ENCODE measurements at regions not wholly inside any gene's neighbourhood (a gene's known extent, or its start where the extent isn't known, plus 50 kb on each side); places are given as distances from the start of the nearest gene placed in this dataset.

DNA sequence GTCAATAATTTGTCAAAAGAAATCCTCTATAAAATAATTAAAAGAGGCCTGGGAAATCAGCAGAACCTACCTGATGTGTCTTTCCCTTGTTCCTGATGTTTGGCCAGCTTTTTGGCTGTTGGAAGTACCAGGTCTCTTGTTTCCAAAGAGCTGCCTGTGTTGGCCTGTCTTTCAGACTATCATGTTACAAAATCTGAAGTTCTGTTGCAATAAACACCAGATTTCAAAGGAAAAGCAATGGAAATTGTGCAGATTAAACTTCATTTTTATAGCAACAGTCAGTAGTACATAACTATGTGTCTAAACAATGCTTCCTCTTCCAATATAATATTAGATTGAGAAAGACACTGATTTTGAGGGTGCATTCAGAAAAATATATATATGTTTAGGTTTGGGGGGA, 647.2 kb upstream of the CXADR start:
- no peak for DNase-seq

DNA sequence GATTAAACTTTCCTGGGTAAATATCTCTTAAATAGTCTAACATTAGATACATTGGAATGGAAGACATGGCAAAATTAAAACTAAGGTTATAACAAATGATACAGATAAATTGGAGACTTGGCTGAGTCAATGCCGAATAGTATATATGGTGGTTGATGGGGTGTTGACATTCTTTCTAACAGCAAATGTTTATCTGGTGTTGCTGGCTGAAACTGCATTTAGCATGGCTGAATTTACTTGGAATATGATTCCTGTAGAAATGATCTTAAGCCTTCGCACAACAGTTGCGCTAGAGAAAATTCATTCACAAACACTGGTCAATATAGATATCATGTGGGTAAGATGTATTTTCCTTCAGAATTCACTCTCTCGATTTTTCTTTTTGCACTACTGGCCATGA, 646.0 kb upstream of the CXADR start:
- no peak for DNase-seq

DNA sequence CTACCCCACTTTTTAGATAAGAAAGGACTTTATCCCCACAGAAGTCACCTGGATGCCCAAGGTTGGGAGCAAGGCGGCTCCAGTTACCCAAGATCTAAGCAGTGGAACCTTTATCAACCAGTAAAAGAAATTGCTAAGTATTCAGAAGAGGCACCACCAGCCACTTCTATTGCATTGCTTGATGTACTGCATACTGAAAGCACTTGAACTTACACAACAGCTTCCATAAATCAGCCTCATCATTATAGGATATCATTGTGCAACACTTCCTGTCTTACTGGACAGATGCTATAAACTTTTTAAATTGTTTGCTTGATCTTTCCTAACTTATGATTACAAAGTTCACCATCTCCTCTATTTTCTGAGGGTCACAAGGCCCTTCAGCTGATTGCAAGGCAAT, 642.7 kb upstream of the CXADR start:
- no peak for DNase-seq

DNA sequence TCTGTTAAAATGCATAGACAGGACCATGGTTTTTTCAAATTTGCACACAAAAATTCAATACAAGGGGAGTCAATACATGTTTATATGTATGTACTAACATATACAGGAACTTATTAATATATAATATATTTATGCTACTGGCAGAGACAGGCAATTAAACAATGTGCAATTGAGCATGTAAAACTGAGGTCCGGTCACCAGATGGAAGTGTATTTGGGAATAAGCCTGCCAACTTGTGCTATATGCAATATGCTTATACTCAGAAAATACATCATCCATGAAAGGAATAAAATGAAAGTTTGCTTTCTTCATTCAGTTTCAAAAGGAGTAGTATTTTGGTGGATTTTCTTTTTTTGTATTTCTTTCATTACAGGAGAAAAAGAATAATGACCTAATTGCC, 640.2 kb upstream of the CXADR start:
- peak; percentile 75 for DNase-seq

DNA sequence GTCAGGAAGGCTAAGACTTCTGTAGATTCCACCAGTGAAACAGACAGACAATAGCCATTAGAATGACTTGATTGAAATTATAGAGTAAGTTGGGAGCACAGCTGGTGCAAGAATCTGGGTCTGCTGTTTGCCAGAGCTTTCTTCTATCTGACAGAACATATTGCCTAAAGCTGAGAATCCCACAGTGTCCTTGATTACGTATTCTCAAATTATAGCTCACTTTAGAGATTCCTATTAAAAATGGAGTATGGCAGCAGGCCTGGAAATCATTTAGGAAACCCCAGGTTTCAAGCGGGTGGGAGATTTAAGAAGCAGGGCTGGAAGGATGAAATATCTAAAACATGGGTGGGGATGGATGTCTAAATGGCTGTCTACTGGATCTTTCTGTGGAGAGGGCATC, 639.7 kb upstream of the CXADR start:
- DNase-seq: peak; percentile 40

DNA sequence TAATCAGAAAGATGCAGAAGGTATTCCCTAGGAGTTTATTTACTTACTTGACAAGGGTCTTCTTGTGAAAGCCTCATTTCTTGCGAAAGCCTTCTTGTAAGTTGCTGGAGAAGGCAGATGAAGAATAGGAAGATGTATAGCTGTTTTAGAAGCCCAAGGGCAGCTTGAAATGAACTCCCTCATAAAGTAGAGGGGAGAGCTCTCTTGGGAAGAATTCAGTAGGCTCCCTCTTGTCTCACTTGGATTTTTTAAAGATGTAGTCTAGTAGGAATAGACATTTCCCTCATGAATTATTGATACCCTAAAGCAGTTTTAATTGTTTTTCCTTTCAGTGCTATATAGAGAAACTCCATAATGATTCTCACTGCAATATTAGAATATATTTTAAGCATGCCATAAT, 639.2 kb upstream of the CXADR start:
- DNase-seq: no peak

DNA sequence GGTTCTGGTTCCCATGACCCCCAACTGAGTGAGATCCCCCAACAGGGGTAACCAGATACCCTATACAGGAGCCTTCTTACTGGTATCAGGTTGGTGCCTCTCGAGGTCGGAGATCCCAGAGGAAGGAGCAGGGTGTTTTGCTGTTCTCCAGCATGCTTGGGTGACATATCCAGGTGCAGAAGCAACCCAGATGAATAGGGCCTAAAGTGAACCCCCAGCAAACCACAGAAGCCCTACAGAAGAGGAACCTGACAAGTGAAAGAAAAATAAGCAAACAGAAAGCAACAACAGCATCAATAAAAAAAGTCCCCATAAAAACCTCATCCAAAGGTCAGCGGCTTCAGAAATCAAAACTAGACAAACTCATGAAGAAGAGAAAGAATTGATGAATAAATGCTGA, 633.4 kb upstream of the CXADR start:
- DNase-seq: no peak

DNA sequence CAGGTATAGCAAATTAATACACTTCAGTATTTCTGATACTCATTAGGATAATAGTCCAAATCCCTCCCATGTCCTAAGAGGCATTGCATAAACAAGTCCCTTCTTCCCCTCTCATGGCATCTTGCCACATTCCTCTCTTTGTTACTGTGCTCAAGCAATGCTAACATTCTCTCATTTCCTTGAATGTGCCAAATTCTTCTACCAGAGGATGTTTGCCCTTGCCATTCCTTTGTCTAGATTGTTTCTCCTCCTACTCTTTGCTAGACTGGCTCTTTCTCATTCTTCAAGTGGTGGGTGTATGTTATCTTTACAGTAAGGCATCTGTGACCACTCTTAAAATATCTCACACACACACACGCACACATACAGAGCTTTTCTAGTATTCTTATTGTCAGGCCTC, 621.0 kb upstream of the CXADR start:
- DNase-seq: peak; percentile 14

DNA sequence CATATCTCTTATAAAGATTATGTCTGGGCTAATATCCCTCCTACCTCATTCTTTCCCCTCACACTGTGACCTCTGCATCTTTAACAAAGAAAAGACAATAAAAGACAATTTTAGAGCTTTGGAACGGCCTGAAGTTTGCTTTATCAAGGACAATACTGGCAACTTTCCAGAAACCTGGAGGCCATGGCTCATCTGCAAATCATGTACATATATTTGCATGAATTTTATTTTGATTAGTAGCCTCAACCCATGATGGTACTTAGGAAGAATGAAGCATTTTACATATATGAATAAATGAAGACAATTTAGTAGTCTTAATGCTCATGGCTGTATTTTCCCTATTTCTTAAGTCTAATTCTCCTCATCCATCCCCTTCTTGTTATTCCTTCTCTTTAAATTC, 612.2 kb upstream of the CXADR start:
- DNase-seq: no peak

DNA sequence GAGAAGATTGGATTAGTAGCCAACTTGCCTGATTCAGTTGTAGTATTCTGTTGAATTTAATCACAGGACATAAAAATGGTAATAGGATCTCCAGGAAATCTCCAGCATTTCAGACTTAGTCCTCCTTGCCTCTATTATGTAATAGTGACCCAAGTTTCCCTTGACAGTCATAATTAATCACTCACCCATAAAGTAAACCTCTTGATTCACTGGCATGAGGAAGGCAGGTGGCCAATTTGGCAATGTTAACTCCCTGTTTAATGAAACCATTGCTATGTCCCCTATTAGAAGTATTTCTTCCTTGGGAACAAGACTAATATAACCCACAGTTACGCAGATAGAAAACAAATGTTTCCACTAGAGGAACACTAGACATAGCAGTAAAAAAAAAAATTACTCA, 604.8 kb upstream of the CXADR start:
- no peak for DNase-seq

DNA sequence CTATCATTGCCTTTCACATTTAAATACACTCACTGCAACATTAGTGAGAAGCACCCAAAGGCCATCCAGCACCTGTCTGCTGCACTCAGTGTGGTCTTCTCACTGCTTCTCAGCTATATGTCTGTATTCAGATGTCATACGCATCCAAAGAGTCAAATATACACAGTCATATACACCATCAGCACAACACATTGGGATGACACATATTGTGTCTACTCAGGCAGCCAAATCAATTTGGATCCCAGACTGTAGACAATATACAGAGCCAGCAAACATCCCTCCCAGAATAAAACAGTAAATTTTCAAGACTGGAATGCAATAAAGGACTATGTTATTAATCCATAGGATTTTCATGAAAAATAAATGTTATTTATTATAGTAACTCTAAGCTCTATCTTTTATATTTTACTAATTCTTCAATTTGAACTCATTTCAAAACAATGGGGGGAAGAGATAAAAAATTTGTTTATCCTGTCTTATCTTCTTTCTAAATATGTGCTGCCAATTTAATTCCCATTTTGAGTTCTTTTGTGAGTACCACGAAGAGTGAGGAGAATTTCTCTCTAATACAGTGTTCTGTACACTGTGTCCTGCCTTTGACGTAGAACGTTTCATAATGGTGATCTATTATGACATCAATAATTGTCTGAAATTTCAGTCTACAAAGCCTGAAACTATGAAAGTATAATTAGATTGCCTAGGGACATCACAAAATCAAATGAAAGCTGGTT, 602.2 kb upstream of the CXADR start:
- no peak for DNase-seq

DNA sequence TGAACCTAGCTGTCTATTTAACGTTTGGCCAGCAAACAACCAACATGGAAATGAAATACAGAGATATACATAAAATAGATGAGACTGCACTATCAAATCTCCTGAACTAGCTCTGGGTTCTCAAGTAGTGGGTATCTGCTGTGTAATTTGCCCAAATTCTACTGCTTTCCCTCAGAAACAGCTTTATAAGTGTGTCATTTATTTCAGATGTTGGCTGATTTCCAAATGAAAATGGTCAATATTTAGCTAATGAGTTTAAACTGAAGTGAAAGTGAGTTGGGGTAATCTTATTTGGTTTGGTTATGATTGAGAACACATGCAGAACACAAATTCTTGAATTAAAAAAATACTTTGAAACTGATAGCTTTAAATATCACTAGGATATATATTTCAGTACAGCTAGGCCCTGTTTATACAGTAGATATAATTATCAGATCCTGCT, 601.7 kb upstream of the CXADR start:
- peak; percentile 8 for DNase-seq

DNA sequence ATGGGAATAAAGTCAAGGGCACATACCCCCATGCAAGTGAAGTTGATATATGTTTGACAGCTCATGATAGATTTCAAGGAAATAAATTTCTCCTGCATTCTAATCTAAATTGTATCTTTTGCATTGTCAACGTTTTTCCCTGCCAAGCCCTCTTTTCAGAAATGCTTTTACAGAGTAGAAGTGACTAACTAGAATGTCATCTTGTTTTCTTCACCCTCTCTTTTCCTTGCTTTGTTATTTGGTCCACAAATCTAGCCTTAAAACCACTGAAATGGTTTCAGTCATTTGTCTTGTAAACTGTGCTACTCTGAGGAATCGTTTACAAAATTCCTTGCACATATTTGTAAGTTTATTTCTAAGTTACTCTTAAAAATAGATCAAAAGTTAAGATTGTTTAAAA, 600.8 kb upstream of the CXADR start:
- no peak for DNase-seq

DNA sequence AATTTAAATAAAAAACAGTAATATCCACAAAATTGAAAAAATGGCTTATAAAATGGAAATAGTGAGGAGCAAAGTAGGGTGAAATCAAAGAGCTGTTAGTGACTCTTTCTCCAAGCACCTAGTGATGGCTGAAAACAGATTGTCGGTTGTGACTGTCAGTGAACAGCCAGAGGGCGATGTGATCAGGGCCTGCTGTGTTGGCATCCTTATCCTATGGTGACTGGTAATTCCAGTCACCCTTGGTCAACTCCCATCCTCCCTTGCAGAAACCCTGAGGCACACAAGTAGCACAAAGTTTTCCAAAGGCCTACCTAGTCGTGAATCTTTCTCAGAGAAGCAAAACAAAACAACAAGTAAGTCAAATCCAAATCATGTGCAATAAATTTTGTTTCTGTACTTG, 599.8 kb upstream of the CXADR start:
- no peak for DNase-seq

DNA sequence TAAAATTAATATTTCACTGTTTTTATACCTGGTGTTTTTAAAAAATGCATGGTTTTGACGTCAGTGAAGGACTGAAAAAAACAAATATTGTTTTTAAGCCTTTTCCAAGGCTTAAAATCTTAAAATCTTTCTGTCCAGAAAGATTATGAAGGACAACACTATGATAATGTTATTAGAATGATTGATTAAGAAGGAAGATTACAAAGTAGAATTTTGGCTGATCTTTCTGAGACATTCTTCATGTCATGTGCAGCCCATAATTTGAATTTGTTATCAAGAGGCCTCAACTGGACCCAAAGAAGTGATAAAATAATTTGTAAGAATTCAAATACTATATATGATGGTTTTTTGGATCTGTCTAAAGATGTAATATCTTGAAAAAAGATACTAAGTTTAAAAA, 584.4 kb upstream of the CXADR start:
- DNase-seq: no peak

DNA sequence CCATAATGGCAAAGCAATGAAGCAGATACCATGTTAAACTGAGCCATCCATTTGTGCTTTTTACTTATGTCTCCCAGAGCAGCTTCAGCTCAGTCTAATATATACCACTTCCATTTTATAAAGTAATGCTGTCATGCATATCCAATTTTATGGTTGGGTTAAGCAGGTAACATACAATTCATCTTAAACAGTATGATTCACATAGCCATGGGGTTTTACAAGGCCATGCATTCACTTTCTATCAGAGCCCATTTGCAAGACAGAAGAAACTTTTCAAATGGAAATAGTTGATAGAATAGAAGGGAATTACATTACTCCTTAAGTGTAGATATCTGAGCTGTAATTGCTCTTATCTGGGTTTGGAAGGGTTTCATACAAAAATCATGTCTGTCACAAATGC, 580.5 kb upstream of the CXADR start:
- no peak for DNase-seq

DNA sequence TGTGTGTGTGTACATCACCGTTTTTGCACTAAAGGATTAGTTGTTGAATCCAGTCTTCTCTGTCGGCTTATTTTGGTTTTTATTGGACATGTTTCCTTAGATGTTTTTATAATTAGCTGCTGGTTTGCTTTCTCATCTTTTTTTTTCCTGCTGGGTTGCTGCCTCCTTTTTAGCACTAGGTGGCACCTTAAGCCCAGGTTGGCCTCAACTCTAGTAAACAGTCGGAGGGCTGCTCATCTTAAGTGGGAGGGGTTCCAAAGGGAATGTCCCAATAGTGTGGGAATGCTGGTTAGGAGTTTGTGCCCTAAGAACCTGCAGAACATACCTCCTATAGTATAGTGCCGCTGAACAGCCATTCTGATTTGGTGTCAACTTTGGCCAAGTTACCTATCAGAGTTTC, 570.1 kb upstream of the CXADR start:
- no peak for DNase-seq

DNA sequence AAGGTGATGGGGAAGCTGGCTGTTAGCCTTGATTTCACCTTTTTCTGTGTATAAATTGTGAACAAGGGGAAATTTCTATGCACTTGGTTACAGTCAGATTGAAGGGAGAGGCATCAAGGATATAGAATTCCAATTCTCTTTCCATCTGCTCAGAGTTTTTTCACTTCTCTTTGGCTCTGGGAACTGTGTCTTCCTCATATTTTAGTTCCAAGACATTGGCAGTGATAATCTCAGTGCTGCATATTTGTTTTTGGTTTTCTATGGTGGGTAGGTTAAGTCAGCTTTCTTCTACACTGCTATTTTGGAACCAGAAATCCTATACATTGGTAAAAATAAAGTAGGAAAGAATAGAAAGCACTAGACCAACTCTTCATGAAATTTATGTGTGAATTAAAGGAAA, 569.6 kb upstream of the CXADR start:
- DNase-seq: no peak

DNA sequence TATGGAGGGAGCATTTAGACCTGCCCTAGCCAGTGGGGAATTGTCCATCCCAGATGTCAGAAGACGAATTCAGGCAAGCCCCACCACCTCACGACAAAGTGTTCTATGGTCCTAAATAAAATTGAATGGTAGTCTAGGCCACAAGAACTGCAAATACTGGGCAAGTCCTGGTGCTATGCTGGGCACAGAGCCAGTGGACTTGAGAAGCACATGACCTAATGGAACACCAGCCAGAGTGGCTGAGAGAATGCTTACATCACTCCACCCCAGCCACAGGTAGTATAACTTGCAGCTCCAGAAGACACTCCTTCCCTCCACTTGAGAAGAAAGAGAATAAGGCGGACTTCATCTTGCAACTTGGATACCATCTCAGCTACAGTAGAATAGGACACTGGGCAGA, 567.3 kb upstream of the CXADR start:
- no peak for DNase-seq

DNA sequence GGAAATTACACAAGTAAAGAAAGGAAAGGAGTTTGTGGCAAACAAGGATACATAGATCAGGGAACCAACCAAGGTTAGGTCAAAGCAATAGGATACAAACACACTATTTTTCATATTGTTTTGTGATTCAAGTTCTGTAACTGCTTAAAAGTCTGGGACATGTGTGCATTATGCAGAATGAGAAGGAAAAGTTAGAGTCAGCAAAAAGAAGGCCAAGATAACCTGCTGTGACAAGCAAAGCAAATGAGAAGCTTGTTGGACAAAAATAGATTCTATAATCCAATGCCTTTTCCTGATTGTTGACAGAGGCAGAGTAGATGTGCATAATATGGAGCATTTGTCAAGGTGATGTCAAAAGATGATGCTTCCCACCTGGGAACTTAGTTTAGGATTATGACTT, 556.0 kb upstream of the CXADR start:
- no peak for DNase-seq

DNA sequence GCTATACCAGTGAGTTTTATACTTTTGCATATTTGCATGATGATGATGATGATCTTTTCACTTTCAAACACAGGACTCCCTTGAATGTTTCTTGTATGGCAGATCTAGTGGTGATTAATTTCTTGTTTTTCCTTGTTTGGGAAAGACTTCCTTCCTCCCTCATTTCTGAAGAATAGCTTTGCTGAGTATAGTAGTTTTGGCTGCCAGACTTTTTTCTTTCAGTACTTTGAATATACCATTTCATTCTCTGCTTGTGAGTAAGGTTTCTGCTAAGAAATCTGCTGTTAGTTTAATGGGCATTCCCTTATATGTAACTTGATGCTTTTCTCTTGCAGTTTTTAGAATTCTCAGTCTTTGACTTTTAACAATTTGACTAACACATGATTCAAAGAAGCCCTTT, 547.4 kb upstream of the CXADR start:
- no peak for DNase-seq

DNA sequence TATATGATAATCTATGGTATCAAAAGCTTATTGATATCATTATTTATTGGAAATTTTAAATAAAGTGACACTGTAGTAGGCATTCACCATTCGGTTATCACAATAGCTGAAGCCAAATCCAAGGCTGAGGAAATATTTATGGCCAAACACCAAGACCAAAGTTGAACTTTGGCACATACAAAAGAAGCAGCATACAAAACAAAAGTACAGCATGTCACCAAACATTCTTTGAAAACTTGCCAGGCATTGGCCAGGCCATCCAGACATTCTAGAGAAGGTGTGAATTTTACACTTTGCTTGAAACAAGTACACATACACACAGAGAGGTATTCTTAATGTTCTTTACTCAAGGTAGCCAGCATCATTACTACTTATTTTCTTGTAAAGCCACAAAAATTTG, 544.4 kb upstream of the CXADR start:
- no peak for DNase-seq

DNA sequence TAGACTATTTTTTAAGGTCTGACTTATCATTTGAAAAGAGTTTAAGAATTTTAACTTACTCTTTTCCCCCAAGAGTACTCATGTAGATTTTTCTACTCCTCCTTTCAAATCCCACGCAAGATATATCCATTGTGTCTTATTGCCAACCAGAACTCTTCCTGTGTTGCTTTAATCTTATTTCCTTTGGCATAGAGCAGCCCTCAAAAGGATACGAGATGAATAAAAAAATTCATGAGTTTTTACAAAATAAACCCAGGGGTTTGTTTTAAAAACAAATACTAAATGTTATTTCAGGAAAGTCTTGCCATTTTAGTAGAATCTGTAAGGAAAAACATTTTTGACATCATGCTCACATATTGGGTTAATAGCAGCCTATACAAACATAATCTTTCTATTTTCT, 543.2 kb upstream of the CXADR start:
- no peak for DNase-seq

DNA sequence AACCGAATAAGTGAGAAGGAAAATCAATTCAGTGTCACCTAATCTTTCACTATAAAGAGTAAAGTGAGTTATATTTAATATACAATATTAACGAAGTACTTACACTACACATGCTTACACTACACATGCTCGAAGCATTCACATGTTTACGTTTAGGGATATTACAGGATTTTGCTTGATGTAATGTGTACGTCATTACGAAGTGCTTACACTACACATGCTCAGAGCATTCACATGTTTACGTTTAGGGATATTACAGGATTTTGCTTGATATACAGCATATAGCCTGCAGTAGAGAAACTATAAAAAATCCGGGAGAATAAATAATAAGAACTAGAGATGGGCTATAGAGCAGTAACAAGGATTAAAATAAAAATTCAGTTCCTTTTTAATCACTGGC, 538.8 kb upstream of the CXADR start:
- DNase-seq: no peak

DNA sequence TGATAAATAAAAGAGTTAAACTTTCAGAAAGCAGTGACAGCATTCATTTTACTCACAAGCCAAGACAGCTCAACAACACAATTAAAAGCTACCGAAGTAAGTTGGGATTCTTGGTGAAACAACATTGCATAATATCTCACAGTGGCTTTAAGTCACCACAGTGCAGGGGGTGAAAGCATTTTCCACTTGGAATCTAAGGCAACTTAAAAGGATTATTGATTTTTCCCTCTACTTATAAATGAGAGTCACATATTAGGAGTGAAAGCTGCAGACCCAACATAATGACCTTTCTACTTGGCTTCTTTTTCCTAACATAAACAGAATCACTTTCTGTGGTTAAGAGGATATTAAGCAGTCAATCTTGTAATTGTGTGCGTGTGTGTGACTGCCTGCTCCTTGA, 536.6 kb upstream of the CXADR start:
- DNase-seq: no peak

Data from eye (tissue), 1 donor.